ENCODE measurements at regions not wholly inside any gene's neighbourhood (a gene's known extent, or its start where the extent isn't known, plus 50 kb on each side); places are given as distances from the start of the nearest gene placed in this dataset.

DNA sequence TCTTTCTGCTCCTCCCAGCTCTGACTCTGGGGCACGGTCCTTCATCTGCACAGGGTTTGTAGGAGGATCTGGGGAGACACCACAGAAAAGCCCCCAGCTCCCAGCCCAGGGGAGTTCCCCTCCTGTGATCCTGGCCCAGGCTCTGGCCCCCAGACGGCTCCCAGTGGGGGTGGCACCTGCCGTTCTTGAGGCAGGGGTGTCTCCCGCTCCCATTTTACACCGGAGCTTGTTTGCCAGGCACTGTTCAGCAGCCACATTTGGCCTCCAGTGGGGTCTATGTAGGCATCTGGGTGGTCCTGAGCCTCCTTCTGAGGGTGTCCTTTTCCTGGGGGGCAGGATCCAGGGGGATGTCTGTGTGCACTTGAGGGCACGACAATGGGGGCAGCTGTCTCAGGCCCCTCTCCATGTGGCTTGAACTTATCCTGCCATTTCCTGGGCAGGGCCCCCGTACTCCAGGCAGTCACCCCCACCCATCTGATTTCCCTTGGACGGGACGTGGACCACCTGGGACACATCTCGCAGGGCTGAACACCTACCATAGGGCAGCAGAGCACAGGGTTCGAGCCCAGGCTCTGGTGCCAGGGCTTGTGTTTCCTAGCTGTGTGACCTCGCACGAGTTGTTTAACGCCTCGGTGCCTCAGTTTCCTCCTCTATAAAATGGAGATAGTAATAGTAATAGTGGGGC lies 275.0 kb upstream of the MVB12B start:
- Histone ChIP-seq H3K9me3 (ENCODE audit: low read depth, low read length, poor library complexity, severe bottlenecking) (no peaks in the 10 kb centered on the region), H3K36me3 (ENCODE audit: insufficient read depth, low read length, poor library complexity, severe bottlenecking) (no peaks in the 10 kb centered on the region), H3K27me3 (replicated peaks; ENCODE audit: insufficient read depth, low read depth, low read length, poor library complexity) (peaks cover 47% of the 10 kb centered on the region), H3K27ac (ENCODE audit: low read depth, low read length, poor library complexity, severe bottlenecking) (no peak overlapping the region), H3K4me3 (ENCODE audit: low read depth, low read length, poor library complexity, severe bottlenecking) (no peak overlapping the region), H3K4me1 (ENCODE audit: insufficient read depth, low read length, poor library complexity, severe bottlenecking) (no peaks in the 10 kb centered on the region)
- POLR2A ChIA-PET (ENCODE audit: low non-redundant PET) = no interaction called here
- no peak for DNase-seq (ENCODE audit: low spot score)
- CTCF ChIA-PET = no interaction called here
- no TSS peak for BruUV-seq (replicated peaks)
- intact Hi-C loops (cut with micrococcal nuclease; ENCODE audit: unreplicated experiment) = no loop called here
- TF ChIP-seq, protein P1, sequence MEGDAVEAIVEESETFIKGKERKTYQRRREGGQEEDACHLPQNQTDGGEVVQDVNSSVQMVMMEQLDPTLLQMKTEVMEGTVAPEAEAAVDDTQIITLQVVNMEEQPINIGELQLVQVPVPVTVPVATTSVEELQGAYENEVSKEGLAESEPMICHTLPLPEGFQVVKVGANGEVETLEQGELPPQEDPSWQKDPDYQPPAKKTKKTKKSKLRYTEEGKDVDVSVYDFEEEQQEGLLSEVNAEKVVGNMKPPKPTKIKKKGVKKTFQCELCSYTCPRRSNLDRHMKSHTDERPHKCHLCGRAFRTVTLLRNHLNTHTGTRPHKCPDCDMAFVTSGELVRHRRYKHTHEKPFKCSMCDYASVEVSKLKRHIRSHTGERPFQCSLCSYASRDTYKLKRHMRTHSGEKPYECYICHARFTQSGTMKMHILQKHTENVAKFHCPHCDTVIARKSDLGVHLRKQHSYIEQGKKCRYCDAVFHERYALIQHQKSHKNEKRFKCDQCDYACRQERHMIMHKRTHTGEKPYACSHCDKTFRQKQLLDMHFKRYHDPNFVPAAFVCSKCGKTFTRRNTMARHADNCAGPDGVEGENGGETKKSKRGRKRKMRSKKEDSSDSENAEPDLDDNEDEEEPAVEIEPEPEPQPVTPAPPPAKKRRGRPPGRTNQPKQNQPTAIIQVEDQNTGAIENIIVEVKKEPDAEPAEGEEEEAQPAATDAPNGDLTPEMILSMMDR (conservative IDR thresholded peaks at IDR 0.05; ENCODE audit: low read depth, low read length) = no peak
- no peak for TF ChIP-seq EZH2 (IDR thresholded peaks at IDR 0.05; ENCODE audit: borderline replicate concordance, low read depth, low read length, poor library complexity, severe bottlenecking)

DNA sequence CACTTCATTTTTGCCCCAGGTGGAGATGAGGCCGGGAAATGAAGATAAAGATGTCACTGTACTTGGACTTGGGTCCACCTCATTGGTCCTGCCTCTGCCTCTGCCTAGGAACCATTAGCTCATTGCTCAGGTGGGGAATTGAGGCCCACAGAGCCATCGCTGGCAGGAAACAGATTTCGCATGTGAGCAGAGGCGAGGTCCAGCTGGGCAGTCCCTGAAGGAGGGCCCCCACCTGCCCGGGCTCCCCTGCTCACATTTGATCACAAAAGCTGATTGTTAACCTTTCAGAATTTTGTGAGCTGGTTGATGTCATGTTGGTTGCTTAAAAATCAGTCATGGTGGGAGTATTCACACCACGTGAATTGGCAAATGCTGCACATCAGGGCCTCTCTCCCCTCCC lies 273.8 kb upstream of the MVB12B start:
- no peak for TF ChIP-seq EZH2 (IDR thresholded peaks at IDR 0.05; ENCODE audit: borderline replicate concordance, low read depth, low read length, poor library complexity, severe bottlenecking)
- TF ChIP-seq, protein P1 (conservative IDR thresholded peaks at IDR 0.05; ENCODE audit: low read depth, low read length) = no peak
- H3K27ac ChIP-seq (ENCODE audit: low read depth, low read length, poor library complexity, severe bottlenecking) = no peak overlapping the region
- CTCF ChIA-PET = no interaction called here
- intact Hi-C loops (cut with micrococcal nuclease; ENCODE audit: unreplicated experiment) = no loop called here
- peaks cover 7% of the 10 kb centered on the region for H3K4me1 ChIP-seq (ENCODE audit: insufficient read depth, low read length, poor library complexity, severe bottlenecking)
- no TSS peak for BruUV-seq (replicated peaks)
- H3K36me3 ChIP-seq (ENCODE audit: insufficient read depth, low read length, poor library complexity, severe bottlenecking) = no peaks in the 10 kb centered on the region
- DNase-seq (ENCODE audit: low spot score) = no peak
- H3K9me3 ChIP-seq (ENCODE audit: low read depth, low read length, poor library complexity, severe bottlenecking) = no peaks in the 10 kb centered on the region
- POLR2A ChIA-PET (ENCODE audit: low non-redundant PET) = interaction anchor here (0.5 kb wide), 1 partner anchor 654 kb away, joined by 3 read pairs; no protein-coding TSS in a partner anchor
- H3K4me3 ChIP-seq (ENCODE audit: low read depth, low read length, poor library complexity, severe bottlenecking) = no peak overlapping the region
- H3K27me3 ChIP-seq (replicated peaks; ENCODE audit: insufficient read depth, low read depth, low read length, poor library complexity) = peaks cover 59% of the 10 kb centered on the region

DNA sequence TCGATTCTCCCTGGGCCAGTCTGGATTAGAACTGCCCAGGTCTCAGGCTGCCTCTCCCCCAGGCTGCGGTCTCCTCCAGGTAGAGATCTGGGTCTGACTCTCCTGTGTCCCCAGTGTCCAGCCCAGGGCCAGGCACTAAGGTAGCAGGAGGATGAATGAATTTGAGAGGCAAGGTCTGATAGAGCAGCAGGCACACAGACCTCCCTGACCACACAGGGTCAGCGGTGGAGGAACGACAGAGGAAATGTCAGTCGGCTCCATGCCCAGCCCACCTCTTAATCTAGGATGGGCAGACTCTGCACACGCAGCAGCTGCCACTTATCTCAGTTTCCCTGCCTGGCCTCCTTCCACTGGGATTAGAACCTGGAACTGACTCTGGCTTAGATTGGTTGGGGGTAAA lies 272.7 kb upstream of the MVB12B start:
- Histone ChIP-seq H3K9me3 (ENCODE audit: low read depth, low read length, poor library complexity, severe bottlenecking) (no peaks in the 10 kb centered on the region), H3K27me3 (replicated peaks; ENCODE audit: insufficient read depth, low read depth, low read length, poor library complexity) (peaks cover 70% of the 10 kb centered on the region), H3K27ac (ENCODE audit: low read depth, low read length, poor library complexity, severe bottlenecking) (no peak overlapping the region), H3K36me3 (ENCODE audit: insufficient read depth, low read length, poor library complexity, severe bottlenecking) (no peaks in the 10 kb centered on the region), H3K4me3 (ENCODE audit: low read depth, low read length, poor library complexity, severe bottlenecking) (no peak overlapping the region), H3K4me1 (ENCODE audit: insufficient read depth, low read length, poor library complexity, severe bottlenecking) (peaks cover 15% of the 10 kb centered on the region)
- no TSS peak for BruUV-seq (replicated peaks)
- no peak for TF ChIP-seq EZH2 (IDR thresholded peaks at IDR 0.05; ENCODE audit: borderline replicate concordance, low read depth, low read length, poor library complexity, severe bottlenecking)
- TF ChIP-seq, protein P1 (conservative IDR thresholded peaks at IDR 0.05; ENCODE audit: low read depth, low read length) = no peak
- intact Hi-C loops (cut with micrococcal nuclease; ENCODE audit: unreplicated experiment) = no loop called here
- no peak for DNase-seq (ENCODE audit: low spot score)
- CTCF ChIA-PET = no interaction called here
- POLR2A ChIA-PET (ENCODE audit: low non-redundant PET) = no interaction called here
